SK-N-SH treated with all-trans-retinoic acid at 6 μM for 48 hours (cell line): ENCODE measurements at regions not wholly inside any gene's neighbourhood (a gene's known extent, or its start where the extent isn't known, plus 50 kb on each side); places are given as distances from the start of the nearest gene placed in this dataset.

Source experiments
- ARNTL ChIP-seq: fragments of 450-650 bp; formaldehyde crosslinking; IDR thresholded peaks from 2 replicates; pipeline ENCODE4 v1.5.0; 2020; ENCODE audit warnings: low read depth, mild to moderate bottlenecking, moderate library complexity, borderline replicate concordance
- CREB5 ChIP-seq: fragments of 250-450 bp; sonication (Bioruptor Pico); IDR thresholded peaks from 2 replicates; pipeline ENCODE4 v1.5.1; 2020; ENCODE audit warnings: low read depth, mild to moderate bottlenecking, moderate library complexity
- ESRRG ChIP-seq: fragments of 250-450 bp; sonication (Bioruptor Pico); IDR thresholded peaks from 2 replicates; pipeline ENCODE4 v1.6.1; 2021; ENCODE audit warnings: mild to moderate bottlenecking
- RARB ChIP-seq: fragments of 250-450 bp; sonication (Bioruptor Pico); IDR thresholded peaks from 2 replicates; pipeline ENCODE4 v1.8.0; 2021; ENCODE audit warnings: mild to moderate bottlenecking, moderate library complexity
- SNAI2 ChIP-seq: fragments of 250-450 bp; sonication (Bioruptor Pico); IDR thresholded peaks from 2 replicates; pipeline ENCODE4 v1.5.0; 2020; ENCODE audit warnings: mild to moderate bottlenecking, moderate library complexity
- TOX ChIP-seq: fragments of 250-450 bp; sonication (Bioruptor Pico); IDR thresholded peaks from 2 replicates; pipeline ENCODE4 v1.8.0; 2021; ENCODE audit warnings: mild to moderate bottlenecking, moderate library complexity, borderline replicate concordance
- TSHZ2 ChIP-seq: fragments of 250-450 bp; sonication (Bioruptor Pico); IDR thresholded peaks from 2 replicates; pipeline ENCODE4 v1.5.0; 2020; ENCODE audit warnings: mild to moderate bottlenecking, moderate library complexity
- ZC3H10 ChIP-seq: fragments of 250-450 bp; sonication (Bioruptor Pico); IDR thresholded peaks from 2 replicates; pipeline ENCODE4 v1.5.1; 2021; ENCODE audit warnings: mild to moderate bottlenecking, moderate library complexity
- ZFP30 ChIP-seq: fragments of 450-650 bp; formaldehyde crosslinking; IDR thresholded peaks from 2 replicates; pipeline ENCODE4 v1.5.0; 2022; ENCODE audit warnings: mild to moderate bottlenecking, moderate library complexity
- ZNF565 ChIP-seq: fragments of 450-650 bp; formaldehyde crosslinking; conservative IDR thresholded peaks from 2 replicates; pipeline ENCODE4 v1.5.0; 2020; ENCODE audit warnings: low read depth, mild to moderate bottlenecking, moderate library complexity

GRCh38 chr21:19981938-19982337, 1016.3 kb upstream of the NCAM2 start:
- TF ChIP-seq ZFP30 (CRISPR knock-in tag) = no peak
- TF ChIP-seq SNAI2 (CRISPR knock-in tag) = no peak
- TF ChIP-seq TSHZ2 (CRISPR knock-in tag) = no peak
- no peak for TF ChIP-seq TOX
- TF ChIP-seq ZC3H10 (CRISPR knock-in tag) = no peak
- no peak for TF ChIP-seq CREB5
- TF ChIP-seq ESRRG (CRISPR knock-in tag) = no peak
- TF ChIP-seq ARNTL (CRISPR knock-in tag) = no peak
- no peak for TF ChIP-seq ZNF565
- TF ChIP-seq RARB (CRISPR knock-in tag) = no peak
